HG03095 (cell line): ENCODE measurements at regions not wholly inside any gene's neighbourhood (a gene's known extent, or its start where the extent isn't known, plus 50 kb on each side); places are given as distances from the start of the nearest gene placed in this dataset.

Experiments used
- ATAC-seq: cut with Tn5 transposase; IDR thresholded peaks from one replicate; pipeline ENCODE4 v1.9.1; 2021; ENCODE audit warnings: moderate library complexity; ENCODE audit not compliant: unreplicated experiment

DNA sequence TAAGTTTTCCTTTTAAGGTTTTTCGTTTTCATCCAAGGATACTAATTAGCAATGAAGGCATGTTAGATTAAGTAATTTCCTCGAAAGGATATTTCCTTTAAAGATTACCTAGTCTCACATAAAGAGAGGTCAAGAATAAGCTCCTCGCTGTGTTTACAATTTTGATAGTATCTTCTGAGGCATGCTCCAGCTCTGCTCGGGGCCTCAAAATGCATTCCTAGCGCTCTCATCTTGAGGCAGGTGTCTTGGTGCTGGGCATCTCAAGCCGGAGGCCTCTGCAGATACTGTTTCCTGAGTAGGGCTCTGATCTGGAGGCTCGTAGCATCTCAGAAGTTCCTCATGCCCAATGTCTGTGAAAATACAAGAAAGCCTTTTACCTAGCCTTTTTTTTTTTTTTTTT, 128.6 kb upstream of the SNX19 start:
- no peak for ATAC-seq

DNA sequence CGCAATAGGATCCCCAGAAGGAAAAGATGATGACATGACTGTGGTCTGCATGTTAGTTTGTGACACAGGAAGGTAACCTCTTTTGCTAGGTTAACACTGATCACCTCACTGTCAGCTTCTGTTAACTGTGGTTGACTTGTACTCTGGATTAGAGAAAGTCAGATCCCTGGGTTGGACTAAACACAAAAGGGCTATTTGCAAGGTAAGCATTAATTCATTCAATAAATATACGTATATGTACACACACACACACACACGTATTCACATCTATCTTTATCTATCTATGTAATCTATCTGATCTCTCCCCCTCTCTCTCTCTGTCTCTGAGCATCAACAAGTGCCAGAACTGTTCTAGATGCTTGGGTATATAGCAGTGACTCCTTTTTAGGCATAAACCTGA, 136.1 kb upstream of the SNX19 start:
- no peak for ATAC-seq

DNA sequence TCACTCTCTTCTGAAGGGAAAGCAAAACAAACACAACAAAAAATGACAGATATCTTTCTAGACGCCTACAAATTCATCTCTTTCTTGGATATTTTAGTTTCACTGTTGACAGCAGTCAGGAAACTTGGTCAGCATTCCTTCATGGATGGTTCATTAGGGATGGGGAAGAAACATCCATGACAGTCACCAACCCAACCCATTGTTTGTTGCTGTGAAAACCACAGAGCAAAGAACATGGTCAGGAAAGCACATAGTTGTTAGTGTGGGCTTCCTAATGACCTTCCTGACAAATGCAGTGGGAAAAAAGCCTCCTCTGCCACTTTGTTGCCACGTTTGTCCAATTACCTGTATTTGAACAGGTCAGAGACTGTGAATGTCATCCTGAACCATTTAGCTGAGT, 139.8 kb upstream of the SNX19 start:
- no peak for ATAC-seq

DNA sequence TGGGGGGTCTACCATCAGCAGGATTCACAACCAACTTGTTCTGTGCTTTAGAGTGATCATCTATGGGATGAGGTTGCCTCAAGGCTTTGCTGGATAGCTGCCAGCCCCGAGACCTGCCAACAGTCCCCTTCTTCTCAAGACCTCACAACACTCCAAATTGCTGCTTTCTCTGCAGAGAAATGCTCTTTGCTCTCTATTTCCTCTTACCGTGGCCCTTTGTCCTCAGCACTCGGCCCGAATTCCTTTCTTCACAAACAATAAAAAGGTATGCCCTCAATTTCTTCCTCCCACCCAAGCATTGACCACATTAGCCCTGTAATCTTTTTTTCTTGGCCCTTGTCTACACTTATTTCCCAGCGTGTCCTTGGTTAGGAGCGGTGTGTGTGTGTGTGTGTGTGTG, 147.4 kb upstream of the SNX19 start:
- ATAC-seq, result no peak

DNA sequence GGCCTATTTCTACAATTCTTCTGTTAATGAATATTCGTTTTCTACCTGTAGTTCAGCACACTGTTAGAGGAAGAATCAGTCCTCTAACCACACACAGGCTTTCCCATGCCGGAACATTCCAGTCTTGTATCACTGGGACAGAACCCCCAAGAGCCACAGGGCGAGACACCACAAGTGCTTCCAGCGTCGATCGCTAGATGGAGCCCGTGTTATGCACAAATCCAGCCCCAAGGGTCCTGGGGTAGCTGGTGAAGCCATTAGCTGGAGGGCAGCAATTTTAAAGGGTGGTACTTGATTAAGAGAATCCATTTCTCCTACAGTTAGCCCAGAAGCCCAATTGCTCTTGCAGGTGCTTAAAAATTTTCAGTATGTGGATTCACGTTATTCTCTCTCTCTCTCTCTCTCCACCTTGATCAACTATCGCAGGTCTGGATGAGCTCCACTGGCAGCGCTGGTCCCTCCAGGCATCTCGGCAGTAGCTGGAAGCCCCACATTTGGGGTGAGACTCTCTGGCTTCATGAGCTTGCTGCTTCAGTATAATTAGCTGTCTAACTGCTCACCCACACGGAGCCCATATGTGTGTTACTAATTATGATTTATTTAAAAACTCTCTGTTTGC, 148.2 kb upstream of the SNX19 start:
- ATAC-seq, result peak; percentile 55

DNA sequence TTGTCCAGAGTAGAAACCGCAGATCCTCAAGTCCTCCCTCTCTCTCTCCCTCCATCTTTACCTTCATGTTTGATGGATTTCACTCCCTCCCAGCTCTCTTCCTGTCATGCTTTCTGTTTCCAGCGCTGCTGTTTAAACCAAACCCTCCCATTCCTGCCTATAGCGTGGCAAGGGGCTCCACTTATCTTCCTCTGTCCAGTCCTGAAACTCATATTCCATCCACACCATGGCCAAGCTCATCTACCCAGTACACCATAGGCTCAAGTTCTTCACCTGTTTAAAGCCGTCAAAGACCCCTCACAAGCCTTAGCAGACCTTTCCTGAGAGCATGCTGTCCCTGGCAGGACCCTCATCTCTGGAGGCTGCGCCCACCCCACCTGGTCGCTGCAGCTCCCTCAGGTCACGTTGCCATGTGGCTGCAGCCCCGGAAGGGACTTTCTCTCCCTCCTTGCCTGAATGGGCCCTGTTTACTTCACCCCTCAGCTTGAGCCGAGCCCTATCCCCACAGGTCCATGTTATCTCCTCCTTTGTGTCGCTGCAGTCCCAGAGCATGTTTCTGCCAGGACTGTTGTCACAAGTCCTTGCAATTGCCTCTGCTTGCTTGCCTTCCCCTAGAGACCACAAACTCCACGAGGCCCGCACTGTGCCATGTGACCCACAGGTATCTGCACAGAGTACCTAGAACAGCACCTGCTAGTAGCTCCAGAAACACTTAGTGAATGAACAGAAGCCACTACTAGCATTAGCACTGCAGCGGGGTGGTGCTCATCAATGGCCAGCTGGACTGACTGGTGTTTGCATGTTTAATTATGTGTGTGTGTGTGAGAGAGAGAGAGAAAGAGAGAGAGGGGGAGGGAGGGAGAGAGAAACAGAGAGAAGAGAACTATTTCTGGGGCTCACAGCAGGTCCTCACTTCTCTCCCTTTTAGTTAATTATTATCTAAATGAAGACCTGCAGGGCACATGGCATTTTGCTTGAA, 149.4 kb upstream of the SNX19 start:
- ATAC-seq, result no peak

DNA sequence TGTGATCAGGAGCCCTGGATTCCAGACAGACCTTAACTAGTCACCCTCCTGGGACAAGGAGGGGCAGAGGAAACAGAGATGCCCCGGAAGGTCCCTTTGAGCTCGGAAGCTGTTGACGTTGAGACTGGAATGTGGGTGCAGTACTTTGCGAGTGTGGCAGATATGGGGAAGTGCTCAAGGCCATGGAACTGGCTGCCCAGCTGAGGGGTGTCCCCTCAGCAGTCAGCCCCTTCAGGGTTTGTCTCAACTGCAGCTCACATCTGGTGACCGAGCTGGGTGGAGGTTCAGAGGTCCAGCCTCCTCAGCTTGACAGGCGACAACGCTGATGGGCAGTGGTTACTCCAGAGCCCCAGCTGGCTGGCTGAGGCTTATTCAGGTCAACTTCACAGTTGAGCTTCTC, 150.3 kb upstream of the SNX19 start:
- no peak for ATAC-seq

DNA sequence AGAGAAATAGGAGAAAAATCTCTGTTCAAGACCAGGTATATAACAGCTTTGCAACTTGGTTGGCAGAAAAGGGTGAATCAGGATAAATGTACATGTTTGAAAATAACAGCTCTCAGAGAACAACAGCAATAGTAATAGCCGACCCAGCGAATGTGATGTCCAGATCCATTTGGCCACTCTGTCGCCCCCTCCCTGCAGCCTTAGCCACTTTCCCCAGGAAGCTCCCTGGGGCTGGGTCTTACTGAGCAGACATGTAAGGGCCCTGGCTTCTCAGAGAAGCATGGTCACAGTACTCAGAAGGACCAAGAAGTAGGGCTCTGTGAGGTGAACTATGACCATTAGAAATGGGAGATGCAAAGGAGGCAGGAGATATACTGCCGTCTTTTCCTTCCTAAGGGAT, 154.1 kb upstream of the SNX19 start:
- no peak for ATAC-seq

DNA sequence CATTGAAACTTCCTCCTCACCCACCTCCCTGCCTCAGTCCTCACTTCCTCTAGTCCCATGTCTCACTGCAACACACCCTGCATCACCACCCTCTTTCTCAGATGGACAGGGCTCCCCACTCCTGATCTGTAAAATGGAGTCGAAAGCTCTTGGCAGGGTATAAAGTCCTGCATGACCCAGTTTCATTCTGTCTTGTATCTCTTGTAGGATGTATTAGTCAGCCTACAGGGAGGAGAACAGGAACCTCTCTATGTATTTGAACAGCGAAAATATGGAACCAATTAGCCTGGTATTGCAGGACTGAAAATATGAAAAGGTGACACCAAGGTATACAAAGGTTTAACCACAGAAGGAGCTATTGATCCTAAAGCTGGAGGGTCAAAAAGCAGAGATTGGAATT, 156.9 kb upstream of the SNX19 start:
- no peak for ATAC-seq

DNA sequence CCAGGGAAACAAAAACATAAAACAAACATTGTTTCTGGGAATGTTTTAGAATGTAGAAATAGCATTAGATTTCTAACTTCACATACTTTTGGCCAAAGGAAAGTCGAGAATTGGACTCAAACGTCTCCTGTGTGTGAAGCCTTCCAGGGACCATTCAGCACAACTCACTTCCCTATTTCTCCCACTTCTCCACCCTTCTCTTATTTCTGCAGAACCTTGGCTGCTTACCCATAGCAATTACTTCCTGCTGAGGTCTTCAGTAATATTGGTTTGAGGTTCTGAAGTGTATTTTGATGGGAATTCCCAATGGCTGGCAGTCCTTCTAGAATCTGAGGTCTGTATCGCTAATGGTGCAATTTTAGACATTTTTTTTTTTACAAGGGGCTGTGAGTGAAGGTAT, 158.3 kb upstream of the SNX19 start:
- ATAC-seq, result no peak

DNA sequence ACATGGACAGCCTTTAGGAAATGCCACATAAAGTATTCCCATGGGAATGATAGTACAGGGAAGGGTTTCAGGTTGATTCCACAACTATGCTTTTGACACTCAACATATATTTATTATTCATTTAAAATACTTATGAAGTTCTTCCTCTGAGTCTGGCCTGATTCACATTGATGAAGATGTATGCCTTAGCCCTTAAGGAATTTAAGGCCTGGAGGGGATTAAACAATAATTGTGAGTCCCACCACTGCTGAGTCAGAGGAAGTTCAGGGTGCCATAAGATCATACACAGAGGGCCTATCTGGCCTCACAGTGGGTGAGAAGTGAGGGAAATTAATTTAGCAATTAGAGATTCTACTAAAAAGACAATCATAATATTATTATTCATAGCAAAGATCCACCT, 161.1 kb upstream of the SNX19 start:
- ATAC-seq, result no peak

DNA sequence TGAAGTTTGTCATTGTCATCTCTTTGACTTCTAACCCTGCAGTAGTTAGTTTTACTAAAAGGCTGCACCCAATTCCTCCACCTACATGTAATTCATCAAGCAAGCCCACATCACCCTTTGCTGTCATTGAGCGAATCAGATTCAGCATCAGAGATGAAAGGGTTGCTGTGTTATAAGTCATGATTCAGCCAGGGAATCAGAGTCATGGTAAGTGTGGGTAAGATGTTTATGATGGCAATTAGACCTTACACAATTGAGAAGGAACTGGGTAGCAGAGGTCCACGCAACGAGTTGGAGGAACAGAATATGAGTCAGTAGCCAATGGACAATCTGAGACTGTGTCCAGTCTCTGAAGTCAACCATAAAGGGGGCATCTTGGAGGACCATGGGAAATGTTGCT, 162.8 kb upstream of the SNX19 start:
- ATAC-seq, result no peak

DNA sequence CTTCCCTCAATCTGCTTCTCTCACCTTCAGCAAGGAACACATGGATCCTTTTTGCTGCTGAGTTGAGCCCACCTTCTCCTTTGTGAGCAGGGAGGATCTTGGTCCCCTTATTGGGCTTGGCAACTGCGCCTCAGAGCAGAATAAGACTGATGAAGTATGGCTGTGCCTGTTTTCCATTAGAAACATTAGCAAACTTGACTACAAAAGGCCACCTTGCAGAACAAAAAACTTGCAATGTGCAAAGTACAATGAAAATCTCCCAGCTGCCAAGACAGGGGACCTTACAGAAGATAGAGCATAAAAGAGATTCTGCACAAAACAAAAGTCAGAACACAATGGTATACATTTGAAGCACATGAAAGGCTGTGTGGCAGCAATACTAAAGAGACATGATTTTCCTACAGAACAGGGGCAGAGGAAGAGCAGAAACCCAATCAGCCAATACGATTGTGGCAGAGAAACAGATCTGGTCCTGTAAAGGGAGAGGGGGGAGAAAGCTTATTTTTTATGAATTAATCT, 173.5 kb upstream of the SNX19 start:
- ATAC-seq, result no peak

DNA sequence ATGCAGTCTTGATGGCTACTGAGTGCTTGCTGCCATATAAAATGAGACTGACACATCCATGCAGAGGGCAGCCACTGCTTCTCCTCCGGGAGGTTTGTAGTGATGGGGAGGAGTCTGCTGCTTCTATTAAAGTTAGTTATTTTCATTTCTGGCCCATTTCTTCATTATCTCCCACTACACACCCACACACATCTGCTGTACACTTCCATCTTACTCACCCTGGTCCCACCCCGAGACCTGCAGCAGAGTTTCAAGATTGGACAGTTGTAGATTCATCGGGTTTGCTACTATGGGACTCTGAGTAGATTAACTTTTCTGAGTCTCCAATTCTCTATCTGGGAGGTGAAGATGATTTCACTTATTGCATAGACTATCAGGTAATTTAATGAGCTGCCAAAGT, 176.2 kb upstream of the SNX19 start:
- ATAC-seq, result no peak

DNA sequence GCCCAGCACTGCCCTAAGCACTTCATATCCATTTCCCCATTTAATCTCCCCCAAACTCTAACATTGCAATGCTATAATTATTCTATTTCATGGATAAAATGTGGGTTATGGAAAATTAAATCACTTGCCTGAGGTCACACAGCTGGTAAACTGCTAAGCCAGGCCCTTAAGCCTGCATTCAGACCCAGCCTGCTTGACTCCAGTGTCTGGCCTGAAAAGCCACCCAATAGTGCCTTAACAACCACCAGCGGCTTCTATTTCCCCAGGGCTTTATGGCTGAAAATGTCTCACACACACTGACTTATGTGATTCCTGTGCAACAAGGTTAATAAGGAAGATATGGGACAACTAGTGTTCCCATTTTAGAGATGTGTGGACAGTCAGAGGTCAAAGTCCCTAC, 178.5 kb upstream of the SNX19 start:
- ATAC-seq, result no peak

DNA sequence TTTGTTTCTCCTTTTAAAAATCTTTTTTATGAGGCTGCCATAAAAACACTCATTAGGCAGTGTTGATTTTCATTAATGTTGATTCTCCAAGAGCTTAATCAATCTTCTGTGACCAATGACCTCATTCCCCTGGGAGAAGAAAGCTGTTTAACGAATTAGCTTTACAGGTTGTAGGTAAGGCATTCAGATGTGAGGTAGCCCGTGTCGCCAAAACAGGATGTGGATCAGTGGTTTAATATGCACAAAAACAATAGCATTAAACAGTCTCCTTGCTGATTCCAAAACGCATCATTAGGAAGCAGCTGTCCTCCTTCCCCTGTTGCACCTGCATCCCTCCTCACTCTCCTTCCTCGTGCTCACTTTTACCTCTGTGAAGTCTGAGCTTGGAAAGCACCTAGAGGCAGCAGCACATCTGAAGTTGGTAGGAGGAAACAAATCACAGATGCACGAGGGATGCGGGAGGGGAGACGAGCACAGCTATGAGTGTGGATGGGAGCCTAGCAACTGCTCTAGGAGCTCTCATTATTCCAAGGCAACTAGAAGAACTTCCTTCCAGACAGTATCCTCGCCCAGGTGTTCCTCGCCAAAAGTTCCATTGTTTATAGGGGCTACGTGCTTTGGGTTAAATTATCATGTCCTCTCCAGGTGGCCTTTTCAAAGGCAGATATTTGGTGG, 179.4 kb upstream of the SNX19 start:
- ATAC-seq, result no peak

DNA sequence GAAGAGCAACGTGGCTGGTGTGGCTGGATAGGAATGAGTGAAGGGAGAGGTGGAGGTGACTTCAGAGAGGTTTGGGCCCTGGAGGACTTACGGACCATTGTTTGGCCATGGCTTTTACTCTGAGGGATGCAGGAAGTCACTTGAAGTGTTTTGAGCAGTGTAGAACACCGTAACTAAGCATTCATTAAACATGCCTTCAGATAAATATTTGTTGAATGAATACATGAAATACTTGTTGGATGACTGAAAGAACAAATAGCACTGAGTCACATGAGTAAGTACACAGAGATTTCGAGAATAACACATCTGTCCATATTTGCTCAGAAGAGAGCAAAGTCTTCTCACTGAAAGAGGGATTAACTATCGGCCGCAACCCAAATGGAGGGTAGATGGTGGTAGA, 182.7 kb upstream of the SNX19 start:
- ATAC-seq, result no peak

DNA sequence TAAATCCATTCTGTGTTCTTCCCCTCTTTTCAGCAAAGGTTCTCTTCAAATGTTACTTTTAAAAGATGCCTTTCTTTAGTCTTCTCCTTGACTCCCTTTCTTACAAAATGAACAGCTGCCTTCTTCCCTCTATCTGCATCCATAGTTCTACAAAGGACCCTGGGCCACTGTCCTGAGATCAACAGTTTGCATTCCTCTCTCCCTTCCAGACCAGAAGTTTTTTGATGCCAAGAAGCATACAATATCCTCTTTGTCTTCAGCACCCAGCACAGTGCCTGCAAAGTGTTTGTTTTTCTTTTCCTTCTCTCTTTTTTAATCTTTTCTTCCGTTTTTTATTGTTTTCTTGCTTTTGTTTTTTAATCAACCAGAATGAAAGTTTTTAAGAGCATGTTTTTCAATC, 183.5 kb upstream of the SNX19 start:
- no peak for ATAC-seq

DNA sequence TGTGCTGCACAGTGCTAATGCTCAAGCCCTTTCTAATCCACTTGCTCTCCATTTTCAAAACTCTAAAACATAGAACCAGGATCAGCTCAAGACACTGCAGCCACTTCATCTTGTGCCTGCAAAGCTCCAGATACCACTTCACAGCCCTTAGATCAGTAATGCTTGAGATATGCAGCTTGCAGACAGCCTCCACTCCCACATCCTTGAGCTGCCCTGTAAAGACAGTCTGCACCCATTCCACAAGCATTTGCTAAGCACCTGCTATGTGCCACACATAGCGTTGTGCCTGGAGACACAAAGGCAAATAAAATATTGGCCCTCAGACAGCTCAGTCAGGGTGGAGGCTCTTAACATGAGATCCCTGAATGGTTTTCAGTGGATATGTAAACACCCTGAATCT, 192.5 kb upstream of the SNX19 start:
- no peak for ATAC-seq

DNA sequence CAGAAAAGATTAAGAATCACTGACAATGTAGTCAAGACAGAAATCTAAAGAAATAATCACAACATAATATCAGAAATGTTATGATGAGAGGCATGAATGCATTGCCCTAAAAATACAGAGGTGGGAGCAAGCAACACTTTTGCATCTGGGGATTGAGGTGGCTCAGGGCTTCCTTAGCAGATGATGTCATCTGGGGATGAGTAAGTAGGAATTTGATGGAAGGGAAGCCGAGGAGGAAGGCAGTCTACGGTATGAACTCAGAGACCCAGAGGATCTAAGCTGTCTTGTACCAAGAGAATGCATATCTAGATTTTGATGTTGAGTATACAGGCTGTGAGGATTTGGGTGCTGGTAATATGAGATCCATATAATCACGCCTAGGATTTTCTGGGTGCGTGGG, 193.0 kb upstream of the SNX19 start:
- no peak for ATAC-seq

DNA sequence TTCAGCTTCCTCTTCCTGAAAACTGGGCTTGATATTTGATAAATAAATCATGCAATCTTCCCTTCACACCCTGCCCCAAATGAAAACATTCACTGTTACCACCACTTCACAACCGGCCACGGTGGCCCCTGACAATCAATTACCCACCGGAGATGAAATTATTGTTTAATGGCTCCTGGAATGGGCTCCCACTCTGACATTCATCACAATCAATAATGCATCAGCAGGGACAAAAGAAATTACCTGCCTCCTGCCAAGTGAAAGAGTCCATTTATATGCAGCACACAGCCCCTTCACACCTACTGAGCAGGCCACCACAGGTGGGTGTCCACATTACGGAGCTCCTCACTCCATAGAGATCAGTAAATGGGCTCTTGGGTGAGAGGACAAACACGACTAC, 193.5 kb upstream of the SNX19 start:
- no peak for ATAC-seq

DNA sequence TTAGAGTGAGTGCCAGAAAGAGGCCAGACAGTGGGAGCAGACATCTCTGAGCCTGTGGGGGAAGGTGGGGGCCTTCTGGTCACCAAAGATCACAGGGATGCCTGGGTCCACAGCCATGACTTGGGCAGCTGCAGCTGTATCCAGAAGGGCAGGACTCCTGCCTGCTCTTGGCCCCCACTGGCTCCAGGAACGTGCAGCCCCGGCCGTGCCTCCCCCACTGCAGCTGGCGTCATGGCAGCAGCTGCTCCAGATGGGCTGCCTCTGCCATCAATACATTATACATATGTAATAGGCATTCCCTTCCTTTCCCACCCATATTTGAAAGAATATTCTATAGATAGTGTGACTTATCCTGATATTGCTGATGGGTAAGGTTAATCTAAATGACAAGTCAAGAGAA, 195.5 kb upstream of the SNX19 start:
- no peak for ATAC-seq
